TTC549 (cell line): ENCODE measurements at regions not wholly inside any gene's neighbourhood (a gene's known extent, or its start where the extent isn't known, plus 50 kb on each side); places are given as distances from the start of the nearest gene placed in this dataset.
"Not testable (repeated sequence)": the region's sequence is repeated elsewhere in the genome, so short reads cannot be mapped to it uniquely, and the experiment has no call there.

Experiments
- FAIRE-seq: peaks from 2 replicates; lab custom pipeline; 2012; peaks lifted over from hg19 to GRCh38; lab: Jason Lieb, UNC

GRCh38 chr2:34162231-34162630 is 563.1 kb upstream of the FAM98A start:
- no peak for FAIRE-seq

- FAIRE-seq = no peak
These were observed 562.5 kb upstream of the FAM98A start for GRCh38 chr2:34161549-34161948.

- FAIRE-seq = no peak
These were observed 560.8 kb upstream of the FAM98A start for GRCh38 chr2:34159901-34160300.

GRCh38 chr2:34153484-34153883 is 554.4 kb upstream of the FAM98A start:
- no peak for FAIRE-seq

- FAIRE-seq = no peak
These were observed 548.7 kb upstream of the FAM98A start for GRCh38 chr2:34147780-34148179.

- FAIRE-seq = no peak
These were observed 544.0 kb upstream of the FAM98A start for GRCh38 chr2:34143149-34143548.

GRCh38 chr2:34142531-34143008 is 543.5 kb upstream of the FAM98A start:
- FAIRE-seq = not testable (repeated sequence)

- not testable (repeated sequence) for FAIRE-seq
These were observed 534.0 kb upstream of the FAM98A start for GRCh38 chr2:34133065-34133464.

GRCh38 chr2:34126279-34126678 is 527.2 kb upstream of the FAM98A start:
- no peak for FAIRE-seq

- no peak for FAIRE-seq
These were observed 525.1 kb upstream of the FAM98A start for GRCh38 chr2:34123996-34124785.

GRCh38 chr2:34121076-34121475 is 522.0 kb upstream of the FAM98A start:
- FAIRE-seq = no peak

GRCh38 chr2:34115076-34115475 is 516.0 kb upstream of the FAM98A start:
- no peak for FAIRE-seq

- no peak for FAIRE-seq
These were observed 513.1 kb upstream of the FAM98A start for GRCh38 chr2:34112161-34112560.

GRCh38 chr2:34110392-34110791 is 511.3 kb upstream of the FAM98A start:
- no peak for FAIRE-seq

GRCh38 chr2:34107811-34108210 is 508.7 kb upstream of the FAM98A start:
- no peak for FAIRE-seq

- no peak for FAIRE-seq
These were observed 506.1 kb upstream of the FAM98A start for GRCh38 chr2:34105006-34105767.

- FAIRE-seq = no peak
These were observed 505.5 kb upstream of the FAM98A start for GRCh38 chr2:34104601-34105000.

- no peak for FAIRE-seq
These were observed 504.3 kb upstream of the FAM98A start for GRCh38 chr2:34103437-34103836.

- no peak for FAIRE-seq
These were observed 503.2 kb upstream of the FAM98A start for GRCh38 chr2:34102339-34102738.

GRCh38 chr2:34099377-34099776 is 500.3 kb upstream of the FAM98A start:
- no peak for FAIRE-seq

GRCh38 chr2:34098256-34098655 is 499.2 kb upstream of the FAM98A start:
- FAIRE-seq = no peak

GRCh38 chr2:34096562-34097171 is 497.6 kb upstream of the FAM98A start:
- peak; percentile 75 for FAIRE-seq

GRCh38 chr2:34093790-34094189 is 494.7 kb upstream of the FAM98A start:
- no peak for FAIRE-seq
